ENCODE measurements at regions not wholly inside any gene's neighbourhood (a gene's known extent, or its start where the extent isn't known, plus 50 kb on each side); places are given as distances from the start of the nearest gene placed in this dataset.

- TF ChIP-seq CTCF (IDR thresholded peaks at IDR 0.05) (no peak), POLR2AphosphoS5 (IDR thresholded peaks at IDR 0.05) (no peak)
Measured at GRCh38 chr3:128548426-128549282, 55.7 kb upstream of the GATA2 start.

Data from esophagus muscularis mucosa (tissue), 3 donors.